NK-92 treated with Interleukin-12 subunit alpha and Interleukin-12 subunit beta, amount 100 ng/mL, for 24 hours (cell line): ENCODE measurements at regions not wholly inside any gene's neighbourhood (a gene's known extent, or its start where the extent isn't known, plus 50 kb on each side); places are given as distances from the start of the nearest gene placed in this dataset.
A peak's percentile ranks its signal among the peaks of the same experiment; 100 is the strongest.

Source experiments
- DNase-seq: peaks from one replicate; lab custom pipeline; 2025; lab: John Stamatoyannopoulos, UW

GRCh38 chr10:128221807-128222206 is 95.6 kb upstream of the MKI67 start:
- DNase-seq = no peak

- DNase-seq = no peak
These were observed 96.2 kb upstream of the MKI67 start for GRCh38 chr10:128222332-128222849.

- no peak for DNase-seq
These were observed 104.2 kb upstream of the MKI67 start for GRCh38 chr10:128230401-128230800.

GRCh38 chr10:128233422-128233821 is 107.2 kb upstream of the MKI67 start:
- no peak for DNase-seq

GRCh38 chr10:128237710-128238109 is 111.5 kb upstream of the MKI67 start:
- no peak for DNase-seq

- DNase-seq = no peak
These were observed 114.8 kb upstream of the MKI67 start for GRCh38 chr10:128241023-128241422.

- no peak for DNase-seq
These were observed 116.4 kb upstream of the MKI67 start for GRCh38 chr10:128242641-128243040.

- no peak for DNase-seq
These were observed 118.8 kb upstream of the MKI67 start for GRCh38 chr10:128245026-128245425.

GRCh38 chr10:128247576-128247975 is 121.4 kb upstream of the MKI67 start:
- no peak for DNase-seq

GRCh38 chr10:128254476-128254875 is 128.3 kb upstream of the MKI67 start:
- DNase-seq = no peak

GRCh38 chr10:128257428-128257827 is 131.2 kb upstream of the MKI67 start:
- no peak for DNase-seq

- DNase-seq = no peak
These were observed 132.3 kb upstream of the MKI67 start for GRCh38 chr10:128258421-128258976.

- DNase-seq = peak; percentile 12
These were observed 137.9 kb upstream of the MKI67 start for GRCh38 chr10:128263891-128264688.

- no peak for DNase-seq
These were observed 139.4 kb upstream of the MKI67 start for GRCh38 chr10:128265596-128265995.

GRCh38 chr10:128267581-128267980 is 141.4 kb upstream of the MKI67 start:
- no peak for DNase-seq

GRCh38 chr10:128268015-128268722 is 141.9 kb upstream of the MKI67 start:
- DNase-seq = no peak

- DNase-seq = no peak
These were observed 148.7 kb upstream of the MKI67 start for GRCh38 chr10:128274938-128275337.

GRCh38 chr10:128275388-128276177 is 149.4 kb upstream of the MKI67 start:
- DNase-seq = no peak

GRCh38 chr10:128277267-128277840 is 151.1 kb upstream of the MKI67 start:
- no peak for DNase-seq

- DNase-seq = no peak
These were observed 152.1 kb upstream of the MKI67 start for GRCh38 chr10:128278362-128278761.

- DNase-seq = no peak
These were observed 154.0 kb upstream of the MKI67 start for GRCh38 chr10:128280271-128280670.

GRCh38 chr10:128281343-128281742 is 155.1 kb upstream of the MKI67 start:
- no peak for DNase-seq
